Chondrocyte (in vitro differentiated cells): ENCODE measurements at regions not wholly inside any gene's neighbourhood (a gene's known extent, or its start where the extent isn't known, plus 50 kb on each side); places are given as distances from the start of the nearest gene placed in this dataset.

Source experiments
- DNase-seq: peaks from one replicate; pipeline ENCODE4 v3.0.0; 2021; ENCODE audit warnings: mixed read lengths, low spot score
- H3K27ac Mint-ChIP-seq: one replicate; pipeline ENCODE4 v1.8.0; 2021; ENCODE audit warnings: mild to moderate bottlenecking, moderate library complexity, mixed read lengths; ENCODE audit not compliant: unreplicated experiment
- H3K27me3 Mint-ChIP-seq: 2 replicates; pipeline ENCODE4 v1.8.0; 2021; ENCODE audit warnings: low read depth, mixed read lengths
- H3K36me3 Mint-ChIP-seq: 2 replicates; pipeline ENCODE4 v1.8.0; 2021; ENCODE audit warnings: low read depth, mixed read lengths
- H3K4me1 Mint-ChIP-seq: 2 replicates; pipeline ENCODE4 v1.8.0; 2021; ENCODE audit warnings: low read depth, mild to moderate bottlenecking, mixed read lengths
- H3K4me3 Mint-ChIP-seq: one replicate; pipeline ENCODE4 v1.8.0; 2021; ENCODE audit warnings: mild to moderate bottlenecking, moderate library complexity, mixed read lengths; ENCODE audit not compliant: unreplicated experiment
- H3K9me3 Mint-ChIP-seq: 2 replicates; pipeline ENCODE4 v1.8.0; 2021; ENCODE audit warnings: low read depth, mixed read lengths
- CTCF ChIP-seq: fragments of 200-600 bp; sonication (generic); IDR thresholded peaks from 2 replicates; pipeline ENCODE4 v1.5.0; 2021; ENCODE audit warnings: antibody characterized with exemption, mild to moderate bottlenecking, moderate library complexity

- H3K4me1 Mint-ChIP-seq, result no peaks in the 10 kb centered on the region
- H3K27me3 Mint-ChIP-seq, result no peaks in the 10 kb centered on the region
- no peaks in the 10 kb centered on the region for H3K9me3 Mint-ChIP-seq
- DNase-seq, result no peak
- no peak for TF ChIP-seq CTCF
- no peak overlapping the region for H3K27ac Mint-ChIP-seq
- no peaks in the 10 kb centered on the region for H3K36me3 Mint-ChIP-seq
- no peak overlapping the region for H3K4me3 Mint-ChIP-seq
These were observed 187.9 kb downstream of the CNTN3 start for GRCh38 chr3:74426571-74426970.

GRCh38 chr3:74423867-74424266 is 190.6 kb downstream of the CNTN3 start:
- Mint-ChIP-seq H3K4me3 (no peak overlapping the region), H3K9me3 (no peaks in the 10 kb centered on the region), H3K27me3 (no peaks in the 10 kb centered on the region), H3K27ac (no peak overlapping the region), H3K36me3 (no peaks in the 10 kb centered on the region), H3K4me1 (no peaks in the 10 kb centered on the region)
- TF ChIP-seq CTCF, result no peak
- DNase-seq, result no peak

GRCh38 chr3:74420538-74421124 is 193.8 kb downstream of the CNTN3 start:
- DNase-seq, result no peak
- Mint-ChIP-seq H3K4me3 (no peak overlapping the region), H3K9me3 (no peaks in the 10 kb centered on the region), H3K4me1 (no peaks in the 10 kb centered on the region), H3K27me3 (no peaks in the 10 kb centered on the region), H3K27ac (no peak overlapping the region), H3K36me3 (no peaks in the 10 kb centered on the region)
- no peak for TF ChIP-seq CTCF

GRCh38 chr3:74415731-74416130 is 198.7 kb downstream of the CNTN3 start:
- TF ChIP-seq CTCF, result no peak
- Mint-ChIP-seq H3K9me3 (no peaks in the 10 kb centered on the region), H3K4me3 (no peak overlapping the region), H3K4me1 (no peaks in the 10 kb centered on the region), H3K27ac (no peak overlapping the region), H3K36me3 (no peaks in the 10 kb centered on the region), H3K27me3 (no peaks in the 10 kb centered on the region)
- DNase-seq, result no peak

GRCh38 chr3:74413547-74414241 is 200.8 kb downstream of the CNTN3 start:
- H3K36me3 Mint-ChIP-seq, result no peaks in the 10 kb centered on the region

More at GRCh38 chr3:74413547-74414241, 200.8 kb downstream of the CNTN3 start:
- no peak for TF ChIP-seq CTCF
- no peak for DNase-seq
- Mint-ChIP-seq H3K27me3 (no peaks in the 10 kb centered on the region), H3K4me1 (no peaks in the 10 kb centered on the region), H3K4me3 (no peak overlapping the region), H3K27ac (no peak overlapping the region), H3K9me3 (peaks cover 2% of the 10 kb centered on the region)
